ENCODE measurements at regions not wholly inside any gene's neighbourhood (a gene's known extent, or its start where the extent isn't known, plus 50 kb on each side); places are given as distances from the start of the nearest gene placed in this dataset.

DNA sequence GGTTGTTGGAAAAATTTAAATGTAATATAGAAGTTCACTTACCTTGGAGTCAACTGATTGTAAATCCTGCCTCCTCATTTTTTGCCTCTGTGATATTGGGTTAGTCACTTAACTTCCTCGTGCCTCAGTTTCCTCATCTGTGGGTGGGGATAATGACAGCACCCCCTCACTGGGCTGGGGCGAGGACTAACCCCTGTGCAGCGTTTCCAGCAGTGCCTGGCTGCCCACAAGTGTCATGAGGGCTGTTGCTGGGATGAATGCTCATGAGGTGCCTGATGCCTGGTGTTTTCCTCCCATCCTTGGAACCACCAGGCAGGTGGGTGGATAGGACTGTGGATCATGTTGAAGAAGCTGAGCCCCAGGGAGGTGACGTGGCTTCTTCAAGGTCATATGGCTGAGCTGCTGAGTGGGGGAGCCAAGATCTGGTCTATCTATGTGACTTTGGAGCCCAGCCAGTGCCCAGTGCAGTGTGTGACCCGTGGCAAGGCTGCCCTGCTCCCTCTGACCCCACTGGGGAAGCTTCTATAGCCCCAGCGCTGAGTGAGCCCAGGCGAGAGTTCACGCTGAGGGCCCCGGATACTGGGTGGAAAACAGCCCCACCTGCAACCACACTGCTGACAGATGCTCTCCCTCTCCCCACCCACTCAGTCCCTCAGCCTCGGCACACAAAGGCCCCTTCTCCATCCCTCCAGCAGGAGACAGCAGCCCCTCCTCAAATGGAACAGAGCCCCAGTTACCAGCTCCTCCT lies 446.0 kb downstream of the PTPRU start:
- no peak for TF ChIP-seq POLR2AphosphoS5 (IDR thresholded peaks at IDR 0.05; ENCODE audit: low read depth, low read length)
- TF ChIP-seq SIN3A (IDR thresholded peaks at IDR 0.05; ENCODE audit: borderline replicate concordance, insufficient read depth, low read length): no peak

Measured in PFSK-1 (cell line).